ENCODE measurements at regions not wholly inside any gene's neighbourhood (a gene's known extent, or its start where the extent isn't known, plus 50 kb on each side); places are given as distances from the start of the nearest gene placed in this dataset.

- no peak for DNase-seq
Observed at GRCh38 chr4:149931431-149931830, 115.8 kb upstream of the IQCM start.

- no peak for DNase-seq
Observed at GRCh38 chr4:149932188-149932587, 116.5 kb upstream of the IQCM start.

- no peak for DNase-seq
Observed at GRCh38 chr4:149933120-149933519, 117.5 kb upstream of the IQCM start.

GRCh38 chr4:149933883-149934282 lies 118.2 kb upstream of the IQCM start:
- DNase-seq = no peak

- DNase-seq = no peak
Observed at GRCh38 chr4:149949381-149949780, 128.9 kb upstream of the DCLK2 start.

GRCh38 chr4:149951152-149951900 lies 126.9 kb upstream of the DCLK2 start:
- peak; percentile 0 to 25 for DNase-seq

- no peak for DNase-seq
Observed at GRCh38 chr4:149952101-149952500, 126.1 kb upstream of the DCLK2 start.

- peak in 1 of 2 experiments; percentile 1 for DNase-seq
Observed at GRCh38 chr4:149952716-149953115, 125.5 kb upstream of the DCLK2 start.

GRCh38 chr4:149955780-149956390 lies 122.4 kb upstream of the DCLK2 start:
- no peak for DNase-seq

- no peak for DNase-seq
Observed at GRCh38 chr4:149956678-149957077, 121.6 kb upstream of the DCLK2 start.

- no peak for DNase-seq
Observed at GRCh38 chr4:149961876-149962597, 116.2 kb upstream of the DCLK2 start.

- no peak for DNase-seq
Observed at GRCh38 chr4:149964001-149964796, 114.0 kb upstream of the DCLK2 start.

GRCh38 chr4:149965206-149965605 lies 113.0 kb upstream of the DCLK2 start:
- no peak for DNase-seq

GRCh38 chr4:149972407-149972806 lies 105.8 kb upstream of the DCLK2 start:
- no peak for DNase-seq

GRCh38 chr4:149973181-149973580 lies 105.1 kb upstream of the DCLK2 start:
- DNase-seq = no peak

- no peak for DNase-seq
Observed at GRCh38 chr4:149975172-149975571, 103.1 kb upstream of the DCLK2 start.

GRCh38 chr4:149980121-149980682 lies 98.0 kb upstream of the DCLK2 start:
- no peak for DNase-seq

GRCh38 chr4:149980941-149981340 lies 97.3 kb upstream of the DCLK2 start:
- peak; percentile 24 to 36 for DNase-seq

- no peak for DNase-seq
Observed at GRCh38 chr4:149983401-149983800, 94.8 kb upstream of the DCLK2 start.

- DNase-seq = no peak
Observed at GRCh38 chr4:149983931-149984330, 94.3 kb upstream of the DCLK2 start.

- DNase-seq = no peak
Observed at GRCh38 chr4:149985981-149986380, 92.3 kb upstream of the DCLK2 start.

GRCh38 chr4:149986917-149987316 lies 91.3 kb upstream of the DCLK2 start:
- DNase-seq = no peak

Data from NCI-H2081 (cell line).